ENCODE measurements at regions not wholly inside any gene's neighbourhood (a gene's known extent, or its start where the extent isn't known, plus 50 kb on each side); places are given as distances from the start of the nearest gene placed in this dataset.

DNA sequence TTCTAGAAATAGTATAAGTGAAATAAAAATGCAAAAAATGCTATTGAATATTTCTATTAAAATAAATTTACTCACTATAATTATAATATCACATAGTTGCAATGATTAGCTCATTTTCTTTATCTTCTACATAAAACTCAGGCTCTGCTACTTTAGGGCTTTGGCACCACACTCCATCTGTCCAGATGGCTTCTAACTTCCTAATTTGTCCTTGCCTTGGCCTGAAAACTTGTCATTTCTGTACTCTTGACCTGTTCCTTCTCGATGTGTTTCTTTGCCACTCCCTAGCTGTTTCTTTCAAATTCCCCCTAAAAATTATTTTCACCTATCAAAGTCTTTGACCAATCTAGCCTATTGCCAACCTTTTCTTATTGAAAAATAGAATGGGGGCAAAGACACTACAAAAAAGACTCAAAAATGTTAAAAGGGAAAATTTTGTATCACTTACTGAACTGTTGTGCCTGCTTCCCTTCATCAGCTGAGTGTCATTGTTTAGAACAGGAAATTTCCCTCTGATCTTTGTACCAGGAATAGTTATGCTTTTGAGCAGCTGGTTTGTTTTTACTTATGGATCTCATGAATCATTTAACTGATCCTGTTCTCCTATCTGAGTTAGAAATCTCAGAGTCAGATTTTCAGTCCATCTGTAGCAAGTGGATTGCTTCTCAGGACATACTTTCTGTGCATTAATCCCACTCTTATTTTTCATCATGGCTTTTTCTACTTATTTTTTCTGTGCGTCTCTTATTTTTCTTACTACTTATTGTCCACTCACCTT, 279.2 kb upstream of the CNR1 start:
- TF ChIP-seq, protein P1, sequence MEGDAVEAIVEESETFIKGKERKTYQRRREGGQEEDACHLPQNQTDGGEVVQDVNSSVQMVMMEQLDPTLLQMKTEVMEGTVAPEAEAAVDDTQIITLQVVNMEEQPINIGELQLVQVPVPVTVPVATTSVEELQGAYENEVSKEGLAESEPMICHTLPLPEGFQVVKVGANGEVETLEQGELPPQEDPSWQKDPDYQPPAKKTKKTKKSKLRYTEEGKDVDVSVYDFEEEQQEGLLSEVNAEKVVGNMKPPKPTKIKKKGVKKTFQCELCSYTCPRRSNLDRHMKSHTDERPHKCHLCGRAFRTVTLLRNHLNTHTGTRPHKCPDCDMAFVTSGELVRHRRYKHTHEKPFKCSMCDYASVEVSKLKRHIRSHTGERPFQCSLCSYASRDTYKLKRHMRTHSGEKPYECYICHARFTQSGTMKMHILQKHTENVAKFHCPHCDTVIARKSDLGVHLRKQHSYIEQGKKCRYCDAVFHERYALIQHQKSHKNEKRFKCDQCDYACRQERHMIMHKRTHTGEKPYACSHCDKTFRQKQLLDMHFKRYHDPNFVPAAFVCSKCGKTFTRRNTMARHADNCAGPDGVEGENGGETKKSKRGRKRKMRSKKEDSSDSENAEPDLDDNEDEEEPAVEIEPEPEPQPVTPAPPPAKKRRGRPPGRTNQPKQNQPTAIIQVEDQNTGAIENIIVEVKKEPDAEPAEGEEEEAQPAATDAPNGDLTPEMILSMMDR (IDR thresholded peaks at IDR 0.05; ENCODE audit: insufficient read depth, low read length, poor library complexity, severe bottlenecking) = no peak
- no peak for DNase-seq (ENCODE audit: low read depth)
- no peak overlapping the region for H3K4me3 ChIP-seq (ENCODE audit: low read depth, low read length)
- H3K36me3 ChIP-seq (ENCODE audit: control insufficient read depth, insufficient read depth, low read length) = no peaks in the 10 kb centered on the region
- H3K27me3 ChIP-seq (ENCODE audit: control insufficient read depth, insufficient read depth, low read length) = no peaks in the 10 kb centered on the region

DNA sequence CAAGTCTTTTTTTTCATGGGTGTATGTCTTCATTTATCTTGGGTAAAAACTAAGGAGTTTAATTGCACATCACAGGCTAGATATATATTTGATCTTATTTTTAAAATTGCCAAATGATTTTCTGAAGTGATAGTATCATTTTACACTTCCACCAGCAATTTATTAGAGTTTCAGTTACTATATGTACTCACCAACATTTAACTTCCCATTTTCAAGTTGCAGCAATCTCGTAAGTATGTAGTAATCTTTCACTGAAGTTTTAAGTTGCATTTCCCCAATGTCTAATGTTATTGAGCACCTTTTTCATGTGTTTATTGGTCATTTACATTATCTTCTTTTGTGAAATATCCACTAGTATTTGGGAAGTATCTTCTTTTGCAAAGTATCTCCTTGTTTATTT, 277.4 kb upstream of the CNR1 start:
- no peak for DNase-seq (ENCODE audit: low read depth)
- Histone ChIP-seq H3K27me3 (ENCODE audit: control insufficient read depth, insufficient read depth, low read length) (no peaks in the 10 kb centered on the region), H3K4me3 (ENCODE audit: low read depth, low read length) (no peak overlapping the region), H3K36me3 (ENCODE audit: control insufficient read depth, insufficient read depth, low read length) (no peaks in the 10 kb centered on the region)
- TF ChIP-seq, protein P1 (IDR thresholded peaks at IDR 0.05; ENCODE audit: insufficient read depth, low read length, poor library complexity, severe bottlenecking) = no peak

DNA sequence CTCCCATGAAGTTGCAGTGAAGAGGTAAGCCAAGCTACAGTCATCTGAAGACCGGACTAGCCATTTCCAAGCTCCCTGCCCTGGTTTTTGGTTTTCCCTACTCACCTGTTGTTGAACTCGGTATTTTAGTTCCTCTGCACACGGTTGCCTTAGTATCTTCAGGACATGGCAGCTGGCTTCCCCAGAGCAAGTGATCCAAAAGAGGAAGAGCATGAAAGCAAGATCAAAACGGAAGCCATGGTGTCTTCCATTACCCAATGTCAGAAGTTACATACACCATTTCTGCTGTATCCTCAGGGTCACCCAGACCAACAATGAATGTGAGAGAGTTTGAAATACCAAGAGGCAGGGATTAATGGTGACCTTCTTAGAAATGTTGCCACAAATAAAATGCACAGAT, 276.6 kb upstream of the CNR1 start:
- Histone ChIP-seq H3K36me3 (ENCODE audit: control insufficient read depth, insufficient read depth, low read length) (no peaks in the 10 kb centered on the region), H3K27me3 (ENCODE audit: control insufficient read depth, insufficient read depth, low read length) (no peaks in the 10 kb centered on the region), H3K4me3 (ENCODE audit: low read depth, low read length) (no peak overlapping the region)
- no peak for DNase-seq (ENCODE audit: low read depth)
- TF ChIP-seq, protein P1 (IDR thresholded peaks at IDR 0.05; ENCODE audit: insufficient read depth, low read length, poor library complexity, severe bottlenecking) = no peak

DNA sequence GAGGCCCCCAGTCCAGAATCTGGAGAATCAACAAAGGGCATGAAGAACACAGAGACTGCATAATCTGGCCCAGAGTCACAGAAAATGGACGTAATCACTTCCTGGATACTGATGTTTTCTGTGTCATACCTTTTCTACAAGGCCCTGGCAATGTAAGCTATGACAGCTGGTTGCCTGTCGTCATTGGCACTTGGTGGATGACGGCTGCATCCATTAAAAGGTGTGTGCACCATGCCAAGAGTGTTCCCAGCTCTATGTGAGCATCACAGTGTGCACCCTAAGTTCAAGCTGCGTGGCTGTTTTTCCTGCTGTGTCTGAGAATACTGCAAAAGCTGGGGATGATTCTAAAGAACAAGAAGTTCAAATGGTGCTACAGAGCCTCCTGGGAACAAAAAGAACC, 275.2 kb upstream of the CNR1 start:
- no peaks in the 10 kb centered on the region for H3K36me3 ChIP-seq (ENCODE audit: control insufficient read depth, insufficient read depth, low read length)
- no peak for DNase-seq (ENCODE audit: low read depth)
- TF ChIP-seq, protein P1 (IDR thresholded peaks at IDR 0.05; ENCODE audit: insufficient read depth, low read length, poor library complexity, severe bottlenecking) = no peak
- H3K27me3 ChIP-seq (ENCODE audit: control insufficient read depth, insufficient read depth, low read length) = no peaks in the 10 kb centered on the region
- H3K4me3 ChIP-seq (ENCODE audit: low read depth, low read length) = no peak overlapping the region

DNA sequence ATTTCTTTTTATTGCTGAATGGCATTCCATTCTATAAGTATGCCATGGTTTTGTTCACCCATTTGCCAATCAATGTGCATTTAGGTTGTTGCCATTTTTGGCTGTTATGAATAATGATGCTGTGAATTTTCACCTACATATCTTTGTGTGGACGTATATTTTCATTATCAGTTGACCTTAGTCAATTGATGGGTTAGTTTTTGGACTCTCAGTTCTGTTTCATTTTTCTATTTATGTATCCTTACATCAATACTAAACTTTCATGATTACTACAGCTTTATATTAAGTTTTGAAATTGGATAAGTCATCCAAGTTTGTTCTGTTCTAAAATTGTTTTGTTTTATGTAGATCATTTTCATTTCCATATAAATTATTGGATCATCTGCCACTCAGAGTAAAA, 261.9 kb upstream of the CNR1 start:
- TF ChIP-seq, protein P1 (IDR thresholded peaks at IDR 0.05; ENCODE audit: insufficient read depth, low read length, poor library complexity, severe bottlenecking) = no peak
- Histone ChIP-seq H3K27me3 (ENCODE audit: control insufficient read depth, insufficient read depth, low read length) (no peaks in the 10 kb centered on the region), H3K36me3 (ENCODE audit: control insufficient read depth, insufficient read depth, low read length) (no peaks in the 10 kb centered on the region), H3K4me3 (ENCODE audit: low read depth, low read length) (no peak overlapping the region)
- no peak for DNase-seq (ENCODE audit: low read depth)

DNA sequence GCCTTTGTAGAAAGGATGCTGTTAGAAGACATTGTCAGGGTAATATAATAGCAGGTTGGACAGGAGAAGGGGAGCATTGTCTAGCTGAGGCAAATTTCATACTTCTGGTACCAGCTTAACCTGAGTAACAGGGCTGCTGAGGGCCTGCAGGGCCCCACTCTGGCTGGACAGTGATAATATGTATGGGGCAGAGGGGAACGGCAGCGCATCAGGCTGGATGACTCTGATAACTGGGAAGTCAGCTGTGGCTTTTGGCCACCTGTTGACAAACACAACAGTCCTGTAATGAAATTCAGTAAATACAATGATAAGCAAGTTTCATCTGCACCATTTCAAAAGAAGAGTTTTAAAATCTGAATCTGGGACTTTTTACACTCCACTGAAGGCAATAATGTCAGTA, 259.9 kb upstream of the CNR1 start:
- TF ChIP-seq, protein P1 (IDR thresholded peaks at IDR 0.05; ENCODE audit: insufficient read depth, low read length, poor library complexity, severe bottlenecking) = no peak
- Histone ChIP-seq H3K4me3 (ENCODE audit: low read depth, low read length) (no peak overlapping the region), H3K27me3 (ENCODE audit: control insufficient read depth, insufficient read depth, low read length) (no peaks in the 10 kb centered on the region), H3K36me3 (ENCODE audit: control insufficient read depth, insufficient read depth, low read length) (no peaks in the 10 kb centered on the region)
- DNase-seq (ENCODE audit: low read depth) = no peak

Data from kidney epithelial cell (primary cell).